DOHH2 (cell line): ENCODE measurements at regions not wholly inside any gene's neighbourhood (a gene's known extent, or its start where the extent isn't known, plus 50 kb on each side); places are given as distances from the start of the nearest gene placed in this dataset.

Source experiments
- EZH2phosphoT487 ChIP-seq: fragments of 200-600 bp; sonication (generic); IDR thresholded peaks from 2 replicates; pipeline ENCODE4 v1.6.1; 2017; ENCODE audit warnings: borderline replicate concordance, mild to moderate bottlenecking, antibody characterized with exemption, low read length, moderate library complexity, mixed read lengths
- TF ChIP-seq, protein P1 (sequence below): fragments of 200-600 bp; sonication (generic); IDR thresholded peaks from one replicate; pipeline ENCODE4 v1.5.1; 2014; ENCODE audit warnings: antibody characterized with exemption, mild to moderate bottlenecking, low read depth, low read length; ENCODE audit not compliant: poor library complexity, severe bottlenecking

DNA sequence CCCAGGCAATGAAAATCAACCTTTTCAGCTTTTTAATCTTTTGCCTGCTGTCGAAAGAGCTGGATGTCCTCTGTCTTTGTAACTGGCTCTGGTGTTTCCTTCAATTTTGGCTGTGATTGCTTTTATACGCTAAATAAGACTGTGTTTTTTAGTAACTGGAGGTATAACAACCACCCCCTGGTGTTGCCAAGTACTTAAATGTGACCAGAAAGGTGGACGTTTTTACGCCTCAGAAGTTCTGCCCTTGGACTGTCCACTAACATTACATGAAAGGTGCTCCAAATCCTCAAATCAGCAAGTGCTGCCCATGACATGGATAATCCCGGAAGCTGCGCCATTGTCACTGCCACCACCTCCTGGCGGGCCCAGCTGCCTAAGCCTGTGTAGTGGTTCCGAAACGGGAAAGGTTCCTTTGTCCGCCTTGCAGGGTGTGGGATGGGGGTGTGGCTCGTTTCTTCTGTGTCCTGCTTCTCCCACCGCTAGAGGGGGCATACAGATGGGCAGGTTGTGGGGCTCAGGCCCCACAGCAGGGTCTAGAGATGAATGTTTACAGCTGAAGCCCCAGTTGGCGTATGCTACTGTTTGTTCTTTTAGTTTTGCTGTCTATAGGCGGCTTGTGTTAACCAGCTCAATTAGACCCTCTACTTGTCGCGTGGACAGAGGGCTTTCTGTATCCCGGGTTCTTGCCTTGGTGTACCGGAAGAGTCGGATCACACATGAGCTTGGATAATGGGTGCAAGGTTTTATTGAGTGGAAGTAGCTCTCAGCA lies 82.2 kb upstream of the SEPTIN5 start:
- TF ChIP-seq, protein P1, sequence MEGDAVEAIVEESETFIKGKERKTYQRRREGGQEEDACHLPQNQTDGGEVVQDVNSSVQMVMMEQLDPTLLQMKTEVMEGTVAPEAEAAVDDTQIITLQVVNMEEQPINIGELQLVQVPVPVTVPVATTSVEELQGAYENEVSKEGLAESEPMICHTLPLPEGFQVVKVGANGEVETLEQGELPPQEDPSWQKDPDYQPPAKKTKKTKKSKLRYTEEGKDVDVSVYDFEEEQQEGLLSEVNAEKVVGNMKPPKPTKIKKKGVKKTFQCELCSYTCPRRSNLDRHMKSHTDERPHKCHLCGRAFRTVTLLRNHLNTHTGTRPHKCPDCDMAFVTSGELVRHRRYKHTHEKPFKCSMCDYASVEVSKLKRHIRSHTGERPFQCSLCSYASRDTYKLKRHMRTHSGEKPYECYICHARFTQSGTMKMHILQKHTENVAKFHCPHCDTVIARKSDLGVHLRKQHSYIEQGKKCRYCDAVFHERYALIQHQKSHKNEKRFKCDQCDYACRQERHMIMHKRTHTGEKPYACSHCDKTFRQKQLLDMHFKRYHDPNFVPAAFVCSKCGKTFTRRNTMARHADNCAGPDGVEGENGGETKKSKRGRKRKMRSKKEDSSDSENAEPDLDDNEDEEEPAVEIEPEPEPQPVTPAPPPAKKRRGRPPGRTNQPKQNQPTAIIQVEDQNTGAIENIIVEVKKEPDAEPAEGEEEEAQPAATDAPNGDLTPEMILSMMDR, result peak; percentile 59
- no peak for TF ChIP-seq EZH2phosphoT487
